Activated naive CD8-positive, alpha-beta T cell treated with anti-CD3 and anti-CD28 coated beads, Interleukin-2, amount 50 U/mL, for 24 hours (primary cell): ENCODE measurements at regions not wholly inside any gene's neighbourhood (a gene's known extent, or its start where the extent isn't known, plus 50 kb on each side); places are given as distances from the start of the nearest gene placed in this dataset.

Experiments used
- ATAC-seq: fragments of 150-1000 bp; cut with Tn5 transposase; one replicate; pipeline ENCODE4 v1.10.0; 2021
- DNase-seq: peaks from one replicate; pipeline ENCODE4 v3.0.0; 2021
- H3K27ac Mint-ChIP-seq: one replicate; pipeline ENCODE4 v1.8.0; 2021; ENCODE audit warnings: mild to moderate bottlenecking, mixed read lengths
- H3K27me3 Mint-ChIP-seq: one replicate; pipeline ENCODE4 v1.8.0; 2021; ENCODE audit warnings: mixed read lengths
- H3K36me3 Mint-ChIP-seq: one replicate; pipeline ENCODE4 v1.8.0; 2021; ENCODE audit warnings: low read depth, mixed read lengths
- H3K4me1 Mint-ChIP-seq: one replicate; pipeline ENCODE4 v1.8.0; 2021; ENCODE audit warnings: mixed read lengths
- H3K4me3 Mint-ChIP-seq: one replicate; pipeline ENCODE4 v1.8.0; 2021; ENCODE audit warnings: mild to moderate bottlenecking, moderate library complexity, mixed read lengths
- H3K9me3 Mint-ChIP-seq: one replicate; pipeline ENCODE4 v1.8.0; 2021; ENCODE audit warnings: mixed read lengths

DNA sequence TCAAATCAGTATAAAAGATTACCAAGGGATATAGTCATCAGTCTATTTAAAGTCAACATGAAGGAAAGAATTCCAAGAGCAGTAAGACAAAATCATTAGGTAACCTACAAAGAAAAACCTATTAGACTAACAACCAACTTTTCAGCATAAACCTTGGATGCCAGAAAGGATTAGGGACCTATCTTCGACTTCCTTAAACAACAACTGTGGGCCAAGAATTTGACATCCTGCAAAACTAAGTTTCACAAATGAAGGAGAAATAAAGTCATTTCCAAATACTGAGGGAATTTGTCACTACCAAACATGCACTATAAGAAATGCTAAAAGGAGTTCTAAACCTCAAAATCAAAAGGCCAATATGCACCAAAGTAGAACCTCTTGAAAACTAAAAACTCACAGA lies 147.9 kb upstream of the TFPI start:
- Mint-ChIP-seq H3K36me3 (no peaks in the 10 kb centered on the region), H3K27me3 (no peaks in the 10 kb centered on the region), H3K9me3 (no peaks in the 10 kb centered on the region), H3K27ac (no peak overlapping the region), H3K4me1 (no peaks in the 10 kb centered on the region), H3K4me3 (no peak overlapping the region)
- ATAC-seq (no peak), DNase-seq (no peak)

DNA sequence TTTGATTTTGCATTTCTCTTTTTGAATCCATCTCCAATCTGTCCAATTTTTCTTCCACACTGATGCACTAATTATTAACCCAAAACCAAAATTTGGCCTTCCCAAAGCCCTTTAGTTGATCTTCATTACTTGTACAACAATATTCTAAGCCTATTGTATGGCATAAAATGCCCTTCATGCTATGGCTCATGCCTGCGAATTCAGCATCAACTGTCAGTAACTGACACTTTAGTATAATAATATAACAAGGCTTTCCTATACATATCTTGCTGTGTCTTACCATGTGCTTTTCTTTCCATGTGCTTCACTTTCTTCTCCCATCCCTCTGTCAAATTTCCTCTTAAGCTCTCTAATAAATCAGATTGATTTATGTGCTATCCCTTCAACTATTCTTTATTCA lies 154.0 kb upstream of the TFPI start:
- no peak overlapping the region for H3K27ac Mint-ChIP-seq
- ATAC-seq: no peak
- no peaks in the 10 kb centered on the region for H3K36me3 Mint-ChIP-seq
- no peaks in the 10 kb centered on the region for H3K27me3 Mint-ChIP-seq
- H3K4me3 Mint-ChIP-seq: no peak overlapping the region
- H3K4me1 Mint-ChIP-seq: no peaks in the 10 kb centered on the region
- H3K9me3 Mint-ChIP-seq: no peaks in the 10 kb centered on the region
- DNase-seq: no peak

GRCh38 chr2:187709065-187709464 lies 154.8 kb upstream of the TFPI start:
- Mint-ChIP-seq H3K9me3 (peaks cover 4% of the 10 kb centered on the region), H3K4me1 (no peaks in the 10 kb centered on the region), H3K36me3 (no peaks in the 10 kb centered on the region), H3K27ac (no peak overlapping the region), H3K27me3 (no peaks in the 10 kb centered on the region), H3K4me3 (no peak overlapping the region)
- DNase-seq (no peak), ATAC-seq (no peak)

DNA sequence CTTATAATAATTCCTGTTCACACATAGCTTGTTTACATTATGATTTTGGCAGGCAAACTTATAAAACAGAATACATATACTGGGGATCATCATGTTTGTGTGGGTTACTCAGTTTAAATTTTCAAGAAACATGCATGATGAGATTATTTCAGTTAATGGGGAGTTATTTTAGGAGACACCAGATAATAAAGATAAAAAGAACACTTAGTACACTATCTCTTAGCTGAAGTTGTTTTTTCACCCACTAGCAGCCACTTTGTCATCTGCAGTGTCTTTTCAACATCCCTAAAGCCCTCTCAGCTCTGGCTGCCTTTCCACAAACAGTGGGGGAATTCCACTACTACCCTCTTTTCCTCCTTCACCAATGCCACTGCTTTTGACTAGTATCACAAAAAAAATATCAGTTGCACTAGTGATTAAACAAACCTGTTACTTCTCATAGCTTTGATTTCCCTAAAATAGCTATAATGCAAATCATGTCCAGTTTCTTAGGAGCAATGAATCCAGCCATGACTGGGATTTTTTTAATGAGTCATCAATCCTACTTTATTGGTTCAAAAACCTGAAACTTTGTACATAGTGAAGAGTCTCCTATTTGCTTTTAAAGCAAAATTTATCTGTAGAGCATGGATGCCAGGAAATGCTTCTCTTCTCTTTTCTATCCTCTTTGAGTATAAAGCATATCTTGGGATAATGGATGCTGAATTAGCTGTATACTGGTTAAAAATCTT lies 156.7 kb upstream of the TFPI start:
- Mint-ChIP-seq H3K4me1 (no peaks in the 10 kb centered on the region), H3K27me3 (no peaks in the 10 kb centered on the region), H3K4me3 (no peak overlapping the region), H3K9me3 (peaks cover 4% of the 10 kb centered on the region), H3K27ac (no peak overlapping the region), H3K36me3 (no peaks in the 10 kb centered on the region)
- no peak for ATAC-seq
- no peak for DNase-seq

DNA sequence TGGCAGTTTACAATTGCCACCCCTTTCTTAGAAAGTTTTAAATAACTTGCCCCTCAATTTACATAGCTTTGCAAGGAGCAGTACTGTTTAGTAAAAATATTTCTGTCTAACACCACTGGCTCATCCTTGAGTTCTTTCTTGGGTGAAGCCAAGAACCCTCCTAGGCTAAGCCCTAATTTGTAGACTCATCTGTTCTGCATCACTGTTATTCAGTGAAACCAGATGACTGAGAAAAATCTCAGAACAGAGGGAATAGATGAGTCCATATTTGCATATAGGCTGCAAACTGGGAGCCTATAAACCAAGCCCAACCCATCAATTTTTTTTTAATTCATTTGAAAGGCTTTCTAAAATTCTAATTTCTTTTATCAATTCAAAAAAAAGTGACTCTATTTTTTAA lies 161.4 kb upstream of the TFPI start:
- Mint-ChIP-seq H3K27me3 (no peaks in the 10 kb centered on the region), H3K36me3 (no peaks in the 10 kb centered on the region)
- ATAC-seq: no peak

DNA sequence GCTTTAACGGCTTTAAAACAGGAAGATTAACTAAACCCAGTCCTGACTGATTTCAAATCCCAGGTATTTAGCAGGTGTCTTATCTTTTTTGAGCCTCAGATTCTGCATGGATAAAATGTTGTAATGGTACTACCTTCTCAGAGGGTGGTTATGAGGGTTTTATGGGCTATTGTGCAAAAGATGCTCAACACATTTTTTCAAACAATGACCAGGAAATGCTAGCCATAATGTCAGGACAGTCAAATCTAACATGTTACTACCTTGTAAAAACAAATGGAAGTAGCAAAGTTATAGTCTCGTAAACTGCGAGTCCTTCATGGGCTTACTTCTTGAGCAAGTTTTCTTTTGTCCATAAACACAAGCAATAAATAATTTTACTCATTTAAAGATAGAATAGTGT lies 162.1 kb upstream of the TFPI start:
- Mint-ChIP-seq H3K36me3 (no peaks in the 10 kb centered on the region), H3K4me3 (no peak overlapping the region), H3K4me1 (no peaks in the 10 kb centered on the region), H3K27ac (no peak overlapping the region), H3K27me3 (no peaks in the 10 kb centered on the region), H3K9me3 (peaks cover 7% of the 10 kb centered on the region)
- ATAC-seq (no peak), DNase-seq (no peak)

More for the DNA sequence above, 161.4 kb upstream of the TFPI start:
- DNase-seq: no peak
- Mint-ChIP-seq H3K4me1 (no peaks in the 10 kb centered on the region), H3K27ac (no peak overlapping the region), H3K9me3 (peaks cover 4% of the 10 kb centered on the region), H3K4me3 (no peak overlapping the region)

DNA sequence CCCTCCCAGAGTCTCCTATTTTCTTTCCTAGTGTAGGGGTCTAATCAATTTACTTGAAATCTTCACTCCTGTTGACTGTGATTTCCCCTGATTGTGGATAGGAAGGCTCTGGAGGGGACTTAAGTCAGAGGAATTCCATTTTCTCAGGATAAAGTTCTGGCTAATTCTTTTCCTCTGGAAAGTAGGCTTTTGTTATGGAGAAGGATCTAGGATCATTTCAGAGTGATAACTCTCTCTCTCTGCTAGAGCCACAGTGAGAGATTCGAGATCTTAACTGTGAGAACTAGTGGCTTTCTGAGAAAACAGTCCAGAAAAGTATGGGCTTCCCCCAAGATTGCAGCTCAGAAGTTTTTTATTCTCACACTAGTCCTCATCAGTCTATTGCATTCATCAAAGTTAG lies 163.9 kb upstream of the TFPI start:
- H3K27ac Mint-ChIP-seq: no peak overlapping the region
- no peaks in the 10 kb centered on the region for H3K4me1 Mint-ChIP-seq
- ATAC-seq: no peak
- no peak overlapping the region for H3K4me3 Mint-ChIP-seq
- H3K9me3 Mint-ChIP-seq: peaks cover 12% of the 10 kb centered on the region
- H3K36me3 Mint-ChIP-seq: no peaks in the 10 kb centered on the region
- DNase-seq: no peak
- H3K27me3 Mint-ChIP-seq: no peaks in the 10 kb centered on the region

GRCh38 chr2:187719510-187719909 lies 165.3 kb upstream of the TFPI start:
- H3K27me3 Mint-ChIP-seq: no peaks in the 10 kb centered on the region
- ATAC-seq (no peak), DNase-seq (no peak)
- H3K4me1 Mint-ChIP-seq: no peaks in the 10 kb centered on the region
- no peak overlapping the region for H3K27ac Mint-ChIP-seq
- H3K9me3 Mint-ChIP-seq: peaks cover 8% of the 10 kb centered on the region
- H3K36me3 Mint-ChIP-seq: no peaks in the 10 kb centered on the region
- H3K4me3 Mint-ChIP-seq: no peak overlapping the region

GRCh38 chr2:187748958-187749357 lies 194.7 kb upstream of the TFPI start:
- H3K4me3 Mint-ChIP-seq: no peak overlapping the region

DNA sequence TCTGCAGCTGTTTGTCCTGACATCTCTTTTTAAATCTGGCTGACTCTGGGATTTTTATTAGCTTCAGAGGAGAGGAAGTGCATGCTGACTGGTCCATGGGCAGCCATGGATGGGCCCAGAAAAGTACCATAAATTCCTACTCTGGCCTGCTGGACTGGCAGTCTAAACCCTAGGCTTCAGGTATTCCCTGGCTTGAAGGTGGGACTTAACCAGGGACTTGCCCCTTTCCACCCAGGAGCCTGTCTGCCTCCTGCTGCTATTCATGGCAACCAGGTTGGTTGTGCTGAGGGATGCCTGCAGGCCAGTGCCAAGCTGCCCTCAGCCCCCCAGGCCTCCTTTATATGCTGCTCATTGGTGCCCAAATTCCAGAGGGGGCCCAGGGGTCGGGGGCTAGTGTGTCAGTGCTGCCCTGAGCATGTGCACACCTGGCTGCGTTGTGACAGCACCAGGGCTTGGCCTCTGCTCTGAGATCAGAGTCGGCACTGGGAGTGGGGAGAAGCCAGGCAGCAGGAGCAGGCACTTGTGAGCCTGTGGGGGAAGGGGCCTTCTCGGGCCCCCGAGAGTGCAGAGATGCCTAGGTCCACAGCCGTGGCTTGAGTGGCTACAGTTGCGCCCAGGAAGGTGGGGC lies 195.7 kb upstream of the TFPI start:
- Mint-ChIP-seq H3K9me3 (no peaks in the 10 kb centered on the region), H3K27me3 (no peaks in the 10 kb centered on the region), H3K4me1 (no peaks in the 10 kb centered on the region), H3K27ac (no peak overlapping the region), H3K36me3 (no peaks in the 10 kb centered on the region), H3K4me3 (no peak overlapping the region)
- DNase-seq (no peak), ATAC-seq (no peak)

More at GRCh38 chr2:187748958-187749357, 194.7 kb upstream of the TFPI start:
- no peak for ATAC-seq
- H3K27me3 Mint-ChIP-seq: no peaks in the 10 kb centered on the region
- H3K4me1 Mint-ChIP-seq: no peaks in the 10 kb centered on the region
- no peaks in the 10 kb centered on the region for H3K36me3 Mint-ChIP-seq
- no peaks in the 10 kb centered on the region for H3K9me3 Mint-ChIP-seq
- H3K27ac Mint-ChIP-seq: no peak overlapping the region
- no peak for DNase-seq

DNA sequence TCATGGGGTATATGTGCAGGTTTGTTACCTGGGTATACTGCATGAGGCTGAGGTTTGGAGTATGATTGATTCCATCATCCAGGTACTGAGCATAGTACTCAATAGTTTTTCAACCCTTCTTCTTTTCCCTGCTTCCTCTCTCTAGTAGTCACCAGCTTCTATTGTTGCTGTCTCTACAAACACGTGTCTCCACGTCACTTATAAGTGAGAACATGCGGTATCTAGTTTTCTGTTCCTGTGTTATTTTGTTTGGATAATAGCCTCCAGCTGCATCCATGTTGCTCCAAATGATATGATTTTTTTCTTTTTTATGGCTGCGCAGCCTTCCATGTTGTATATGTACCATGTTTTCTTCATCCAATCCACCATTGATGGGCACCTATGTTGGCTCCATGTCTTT lies 214.8 kb upstream of the TFPI start:
- ATAC-seq (no peak), DNase-seq (no peak)
- Mint-ChIP-seq H3K27me3 (no peaks in the 10 kb centered on the region), H3K36me3 (no peaks in the 10 kb centered on the region), H3K9me3 (no peaks in the 10 kb centered on the region), H3K4me1 (no peaks in the 10 kb centered on the region), H3K27ac (no peak overlapping the region), H3K4me3 (no peak overlapping the region)

DNA sequence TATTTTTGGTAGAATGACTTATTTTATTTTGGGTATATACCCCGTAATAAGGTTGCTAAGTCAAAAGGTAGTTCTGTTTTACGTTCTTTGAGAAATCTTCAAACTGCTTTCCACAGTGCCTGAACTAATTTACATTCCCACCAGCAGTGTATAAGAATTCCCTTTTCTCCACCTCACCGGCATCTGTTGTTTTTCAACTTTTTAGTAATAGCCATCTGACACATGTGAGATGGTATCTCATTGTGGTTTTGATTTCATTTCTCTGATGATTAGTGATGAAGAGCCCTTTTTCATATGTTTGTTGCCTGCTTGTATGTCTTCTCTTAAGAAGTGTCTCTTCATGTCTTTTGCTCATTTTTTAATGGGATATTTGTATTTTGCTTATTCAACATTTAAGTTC lies 215.2 kb upstream of the TFPI start:
- no peak overlapping the region for H3K4me3 Mint-ChIP-seq
- no peak overlapping the region for H3K27ac Mint-ChIP-seq
- DNase-seq (no peak), ATAC-seq (no peak)
- H3K4me1 Mint-ChIP-seq: no peaks in the 10 kb centered on the region
- no peaks in the 10 kb centered on the region for H3K27me3 Mint-ChIP-seq
- H3K9me3 Mint-ChIP-seq: no peaks in the 10 kb centered on the region
- no peaks in the 10 kb centered on the region for H3K36me3 Mint-ChIP-seq

DNA sequence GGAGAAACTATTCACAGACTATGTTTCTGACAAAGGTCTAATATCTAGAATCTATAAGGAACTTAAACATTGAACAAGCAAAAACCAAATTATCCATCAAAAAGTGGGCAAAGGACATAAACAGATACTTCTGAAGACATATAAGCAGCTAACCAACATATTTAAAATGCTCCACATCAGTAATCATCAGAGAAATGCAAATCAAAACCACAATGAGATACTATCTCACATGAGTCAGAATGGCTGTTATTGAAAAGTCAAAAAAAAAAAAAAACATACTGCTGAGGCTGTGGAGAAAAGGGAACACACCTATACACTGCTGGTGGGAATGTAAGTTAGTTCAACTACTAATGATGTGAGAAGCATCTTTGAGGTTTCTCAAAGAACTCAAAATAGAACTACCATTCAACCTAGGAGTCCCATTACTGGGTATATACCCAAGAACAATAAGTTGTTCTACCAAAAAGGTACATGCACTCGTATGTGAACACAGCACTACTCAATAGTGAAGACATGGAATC lies 220.4 kb upstream of the TFPI start:
- H3K36me3 Mint-ChIP-seq: no peaks in the 10 kb centered on the region
- ATAC-seq (peak; percentile 24), DNase-seq (no peak)
- no peak overlapping the region for H3K4me3 Mint-ChIP-seq
- no peaks in the 10 kb centered on the region for H3K4me1 Mint-ChIP-seq
- no peak overlapping the region for H3K27ac Mint-ChIP-seq
- no peaks in the 10 kb centered on the region for H3K27me3 Mint-ChIP-seq
- H3K9me3 Mint-ChIP-seq: no peaks in the 10 kb centered on the region

DNA sequence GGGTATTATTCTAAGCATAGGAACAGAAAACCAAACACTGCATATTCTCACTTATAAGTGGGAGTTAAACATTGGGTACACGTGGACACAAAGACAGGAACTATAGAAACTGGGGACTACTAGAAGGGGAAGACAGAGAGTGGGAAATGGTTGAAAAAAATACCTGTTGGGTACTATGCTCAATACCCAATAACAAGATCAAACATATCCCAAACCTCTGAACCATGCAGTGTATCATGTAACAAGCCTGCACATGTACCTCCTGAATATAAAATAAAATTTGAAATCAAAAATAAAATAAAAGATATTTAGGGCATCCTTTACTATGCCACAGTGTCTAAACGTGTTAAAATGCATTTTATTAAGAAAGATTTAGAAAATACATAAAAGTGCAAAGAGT lies 221.0 kb upstream of the TFPI start:
- ATAC-seq: no peak
- H3K27ac Mint-ChIP-seq: no peak overlapping the region
- H3K4me3 Mint-ChIP-seq: no peak overlapping the region
- H3K36me3 Mint-ChIP-seq: no peaks in the 10 kb centered on the region
- no peak for DNase-seq
- no peaks in the 10 kb centered on the region for H3K9me3 Mint-ChIP-seq
- H3K4me1 Mint-ChIP-seq: no peaks in the 10 kb centered on the region
- H3K27me3 Mint-ChIP-seq: no peaks in the 10 kb centered on the region

DNA sequence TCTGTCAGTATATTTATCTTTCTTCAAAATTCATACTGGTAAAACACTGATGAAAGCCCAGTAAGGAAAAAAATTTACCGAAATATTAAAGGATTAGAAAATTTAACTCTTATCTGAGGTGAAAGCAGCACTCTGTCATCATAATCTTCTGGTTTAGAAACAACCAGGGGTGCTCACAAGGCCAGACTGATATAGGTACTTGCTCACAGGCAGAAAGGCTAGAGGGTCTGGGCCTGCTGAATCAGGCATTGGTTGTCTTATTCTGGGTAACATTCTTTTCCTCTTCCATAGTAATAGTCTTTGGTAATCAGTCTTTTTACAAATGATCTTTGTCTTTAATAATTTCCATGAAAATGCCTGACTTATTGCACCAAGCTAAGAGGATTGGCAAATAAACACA lies 221.4 kb upstream of the TFPI start:
- H3K27ac Mint-ChIP-seq: no peak overlapping the region
- DNase-seq (no peak), ATAC-seq (no peak)
- H3K36me3 Mint-ChIP-seq: no peaks in the 10 kb centered on the region
- H3K27me3 Mint-ChIP-seq: no peaks in the 10 kb centered on the region
- no peaks in the 10 kb centered on the region for H3K9me3 Mint-ChIP-seq
- H3K4me1 Mint-ChIP-seq: no peaks in the 10 kb centered on the region
- H3K4me3 Mint-ChIP-seq: no peak overlapping the region
